SK-N-DZ (cell line): ENCODE measurements at regions not wholly inside any gene's neighbourhood (a gene's known extent, or its start where the extent isn't known, plus 50 kb on each side); places are given as distances from the start of the nearest gene placed in this dataset.

Source experiments
- DNase-seq: peaks from one replicate; pipeline ENCODE4 v3.0.0-alpha.2; 2015; ENCODE audit warnings: low spot score

- DNase-seq: no peak
Observed at GRCh38 chr12:108035372-108035771, 93.7 kb upstream of the WSCD2 start.

GRCh38 chr12:108037960-108038359 lies 91.1 kb upstream of the WSCD2 start:
- DNase-seq: no peak

GRCh38 chr12:108039794-108040193 lies 89.3 kb upstream of the WSCD2 start:
- DNase-seq: no peak

- DNase-seq: no peak
Observed at GRCh38 chr12:108040947-108041346, 88.1 kb upstream of the WSCD2 start.

- DNase-seq: no peak
Observed at GRCh38 chr12:108043286-108043685, 85.8 kb upstream of the WSCD2 start.

- DNase-seq: no peak
Observed at GRCh38 chr12:108043750-108044533, 85.1 kb upstream of the WSCD2 start.

- no peak for DNase-seq
Observed at GRCh38 chr12:108046135-108046534, 83.0 kb upstream of the WSCD2 start.

GRCh38 chr12:108046650-108047049 lies 82.4 kb upstream of the WSCD2 start:
- no peak for DNase-seq

GRCh38 chr12:108047071-108047550 lies 82.0 kb upstream of the WSCD2 start:
- no peak for DNase-seq

GRCh38 chr12:108048686-108049085 lies 80.4 kb upstream of the WSCD2 start:
- no peak for DNase-seq

- DNase-seq: no peak
Observed at GRCh38 chr12:108050696-108051095, 78.4 kb upstream of the WSCD2 start.

GRCh38 chr12:108052260-108052659 lies 76.8 kb upstream of the WSCD2 start:
- no peak for DNase-seq

- DNase-seq: no peak
Observed at GRCh38 chr12:108053512-108053911, 75.6 kb upstream of the WSCD2 start.

- DNase-seq: no peak
Observed at GRCh38 chr12:108054496-108054895, 74.6 kb upstream of the WSCD2 start.

- no peak for DNase-seq
Observed at GRCh38 chr12:108055141-108055540, 73.9 kb upstream of the WSCD2 start.

- DNase-seq: no peak
Observed at GRCh38 chr12:108060067-108060466, 69.0 kb upstream of the WSCD2 start.

GRCh38 chr12:108060903-108061302 lies 68.2 kb upstream of the WSCD2 start:
- no peak for DNase-seq

- DNase-seq: no peak
Observed at GRCh38 chr12:108063192-108063591, 65.9 kb upstream of the WSCD2 start.

- DNase-seq: no peak
Observed at GRCh38 chr12:108065069-108065468, 64.0 kb upstream of the WSCD2 start.

GRCh38 chr12:108066583-108067577 lies 62.2 kb upstream of the WSCD2 start:
- DNase-seq: no peak

GRCh38 chr12:108069651-108070165 lies 59.4 kb upstream of the WSCD2 start:
- no peak for DNase-seq

GRCh38 chr12:108075561-108075960 lies 53.5 kb upstream of the WSCD2 start:
- DNase-seq: no peak
